ENCODE measurements at regions not wholly inside any gene's neighbourhood (a gene's known extent, or its start where the extent isn't known, plus 50 kb on each side); places are given as distances from the start of the nearest gene placed in this dataset.

GRCh38 chr2:20148923-20149702 lies 75.8 kb downstream of the SDC1 start:
- TF ChIP-seq CEBPB (IDR thresholded peaks at IDR 0.05; ENCODE audit: low read depth, low read length) (no peak), EZH2 (IDR thresholded peaks at IDR 0.05; ENCODE audit: low read depth, low read length, severe bottlenecking) (no peak), POLR2A (IDR thresholded peaks at IDR 0.05; ENCODE audit: control extremely low read depth in 1 of 2, low read depth in 2 of 2, low read length in 2 of 2) (no peak), GABPA (IDR thresholded peaks at IDR 0.05; ENCODE audit: borderline replicate concordance, insufficient read depth, low read length) (no peak), PHF8 (conservative IDR thresholded peaks at IDR 0.05; ENCODE audit: low read depth, low read length) (no peak), SIN3A (conservative IDR thresholded peaks at IDR 0.05 in 1 of 2, IDR thresholded peaks at IDR 0.05 in 1 of 2; ENCODE audit: low read depth in 1 of 2, low read length in 2 of 2) (no peak), TEAD4 (IDR thresholded peaks at IDR 0.05; ENCODE audit: low read depth, low read length) (no peak)
- TF ChIP-seq, protein P1, sequence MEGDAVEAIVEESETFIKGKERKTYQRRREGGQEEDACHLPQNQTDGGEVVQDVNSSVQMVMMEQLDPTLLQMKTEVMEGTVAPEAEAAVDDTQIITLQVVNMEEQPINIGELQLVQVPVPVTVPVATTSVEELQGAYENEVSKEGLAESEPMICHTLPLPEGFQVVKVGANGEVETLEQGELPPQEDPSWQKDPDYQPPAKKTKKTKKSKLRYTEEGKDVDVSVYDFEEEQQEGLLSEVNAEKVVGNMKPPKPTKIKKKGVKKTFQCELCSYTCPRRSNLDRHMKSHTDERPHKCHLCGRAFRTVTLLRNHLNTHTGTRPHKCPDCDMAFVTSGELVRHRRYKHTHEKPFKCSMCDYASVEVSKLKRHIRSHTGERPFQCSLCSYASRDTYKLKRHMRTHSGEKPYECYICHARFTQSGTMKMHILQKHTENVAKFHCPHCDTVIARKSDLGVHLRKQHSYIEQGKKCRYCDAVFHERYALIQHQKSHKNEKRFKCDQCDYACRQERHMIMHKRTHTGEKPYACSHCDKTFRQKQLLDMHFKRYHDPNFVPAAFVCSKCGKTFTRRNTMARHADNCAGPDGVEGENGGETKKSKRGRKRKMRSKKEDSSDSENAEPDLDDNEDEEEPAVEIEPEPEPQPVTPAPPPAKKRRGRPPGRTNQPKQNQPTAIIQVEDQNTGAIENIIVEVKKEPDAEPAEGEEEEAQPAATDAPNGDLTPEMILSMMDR (IDR thresholded peaks at IDR 0.05; ENCODE audit: control extremely low read depth in 1 of 3, insufficient read depth in 1 of 3, low read depth in 1 of 3, low read length in 3 of 3), result no peak
